Vagina (tissue), 2 donors: ENCODE measurements at regions not wholly inside any gene's neighbourhood (a gene's known extent, or its start where the extent isn't known, plus 50 kb on each side); places are given as distances from the start of the nearest gene placed in this dataset.
"Not testable (repeated sequence)": the region's sequence is repeated elsewhere in the genome, so short reads cannot be mapped to it uniquely, and the experiment has no call there.

Experiments
- CTCF ChIP-seq, 3 experiments: fragments of 450-650 bp in 2 of 3; fragments of 200-600 bp in 1 of 3; sonication (generic) in 1 of 3; IDR thresholded peaks; one replicate each; pipeline ENCODE4 v1.5.1; 2017 to 2019; ENCODE audit warnings: antibody characterized with exemption in 3 of 3, mild to moderate bottlenecking in 2 of 3, moderate library complexity in 2 of 3
- POLR2A ChIP-seq, 2 donors: fragments of 450-650 bp; IDR thresholded peaks; one replicate each; pipeline ENCODE4 v1.6.1; 2017; ENCODE audit warnings: antibody characterized with exemption in 2 of 2, mild to moderate bottlenecking in 2 of 2, moderate library complexity in 2 of 2
- POLR2AphosphoS5 ChIP-seq, 2 donors: sonication (generic); formaldehyde crosslinking; IDR thresholded peaks; one replicate each; pipeline ENCODE4 v1.9.0; 2017; ENCODE audit warnings: antibody characterized with exemption in 2 of 2, mild to moderate bottlenecking in 2 of 2, low read depth in 1 of 2; ENCODE audit not compliant: insufficient read depth in 1 of 2

GRCh38 chr11:98763446-98763845, 257.3 kb upstream of the CNTN5 start:
- not testable (repeated sequence) for TF ChIP-seq CTCF (IDR thresholded peaks at IDR 0.05); POLR2A (IDR thresholded peaks at IDR 0.05); POLR2AphosphoS5 (IDR thresholded peaks at IDR 0.05; ENCODE audit: insufficient read depth in 1 of 2, low read depth in 1 of 2)
